HG03342 (cell line): ENCODE measurements at regions not wholly inside any gene's neighbourhood (a gene's known extent, or its start where the extent isn't known, plus 50 kb on each side); places are given as distances from the start of the nearest gene placed in this dataset.
"Not testable (repeated sequence)": the region's sequence is repeated elsewhere in the genome, so short reads cannot be mapped to it uniquely, and the experiment has no call there.

ENCODE experiments used
- ATAC-seq: cut with Tn5 transposase; IDR thresholded peaks from one replicate; pipeline ENCODE4 v1.9.1; 2021; ENCODE audit warnings: mild to moderate bottlenecking, moderate library complexity; ENCODE audit not compliant: unreplicated experiment

GRCh38 chr4:104330125-104330905 is 164.4 kb downstream of the CXXC4 start:
- no peak for ATAC-seq

DNA sequence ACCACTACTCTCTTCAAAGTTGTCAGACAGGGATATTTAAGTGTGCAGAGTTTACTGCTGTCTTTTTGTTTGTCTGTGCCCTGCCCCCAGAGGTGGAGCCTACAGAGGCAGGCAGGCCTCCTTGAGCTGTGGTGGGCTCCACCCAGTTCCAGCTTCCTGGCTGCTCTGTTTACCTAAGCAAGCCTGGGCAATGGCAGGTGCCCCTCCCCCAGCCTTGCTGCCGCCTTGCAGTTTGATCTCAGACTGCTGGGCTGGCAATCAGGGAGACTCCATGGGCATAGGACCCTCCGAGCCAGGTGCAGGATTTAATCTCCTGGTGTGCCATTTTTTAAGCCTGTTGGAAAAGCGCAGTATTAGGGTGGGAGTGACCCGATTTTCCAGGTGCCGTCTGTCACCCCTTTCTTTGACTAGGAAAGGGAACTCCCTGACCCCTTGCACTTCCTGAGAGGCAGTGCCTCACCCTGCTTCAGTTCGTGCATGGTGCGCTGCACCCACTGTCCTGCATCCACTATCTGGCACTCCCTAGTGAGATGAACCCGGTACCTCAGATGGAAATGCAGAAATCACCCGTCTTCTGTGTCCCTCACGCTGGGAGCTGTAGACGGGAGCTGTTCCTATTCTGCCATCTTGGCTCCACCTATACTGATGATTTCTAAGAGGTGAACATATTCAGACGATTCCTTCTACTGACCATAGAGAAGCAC is 167.6 kb downstream of the CXXC4 start:
- ATAC-seq: not testable (repeated sequence)

- ATAC-seq: no peak
Measured at GRCh38 chr4:104302731-104303130, 192.0 kb downstream of the CXXC4 start.

DNA sequence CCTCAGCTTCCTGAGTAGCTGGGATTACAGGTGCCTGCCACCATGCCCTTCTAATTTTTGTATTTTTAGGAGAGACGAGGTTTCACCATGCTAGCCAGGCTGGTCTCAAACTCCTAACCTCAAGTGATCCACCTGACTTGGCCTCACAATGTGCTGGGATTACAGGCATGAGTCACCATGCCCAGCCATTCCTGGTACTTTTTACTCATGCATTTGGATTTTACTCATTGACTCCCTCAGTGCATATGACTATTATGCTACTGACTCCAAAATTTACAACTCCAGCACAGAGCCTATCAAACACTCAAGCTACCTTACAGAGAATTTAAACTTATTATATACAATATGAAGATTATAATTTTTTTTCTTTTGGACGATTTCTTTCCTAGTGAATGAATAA is 199.9 kb downstream of the CXXC4 start:
- no peak for ATAC-seq

GRCh38 chr4:104286867-104287266 is 207.8 kb downstream of the CXXC4 start:
- no peak for ATAC-seq

- no peak for ATAC-seq
Measured at GRCh38 chr4:104283303-104283702, 211.4 kb downstream of the CXXC4 start.

- no peak for ATAC-seq
Measured at GRCh38 chr4:104279744-104280143, 214.9 kb downstream of the CXXC4 start.

- ATAC-seq: no peak
Measured at GRCh38 chr4:104272966-104273365, 221.7 kb downstream of the CXXC4 start.

DNA sequence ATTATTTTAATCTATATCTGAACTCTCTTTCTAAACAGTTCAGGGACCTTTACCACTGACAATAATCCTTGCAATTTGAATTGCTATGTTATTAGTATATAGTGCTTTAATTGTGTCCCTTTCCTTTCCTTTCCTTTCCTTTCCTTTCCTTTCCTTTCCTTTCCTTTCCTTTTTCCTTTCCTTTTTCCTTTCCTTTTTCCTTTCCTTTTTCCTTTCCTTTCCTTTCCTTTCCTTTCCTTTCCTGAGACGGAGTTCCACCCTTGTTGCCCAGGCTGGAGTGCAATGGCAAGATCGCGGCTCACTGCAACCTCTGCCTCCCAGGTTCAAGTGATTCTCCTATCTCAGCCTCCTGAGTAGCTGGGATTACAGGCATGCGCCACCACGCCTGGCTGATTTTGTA is 225.1 kb downstream of the CXXC4 start:
- ATAC-seq: not testable (repeated sequence)

- ATAC-seq: no peak
Measured at GRCh38 chr4:104263100-104263499, 231.6 kb downstream of the CXXC4 start.

GRCh38 chr4:104262678-104263077 is 232.0 kb downstream of the CXXC4 start:
- ATAC-seq: no peak

DNA sequence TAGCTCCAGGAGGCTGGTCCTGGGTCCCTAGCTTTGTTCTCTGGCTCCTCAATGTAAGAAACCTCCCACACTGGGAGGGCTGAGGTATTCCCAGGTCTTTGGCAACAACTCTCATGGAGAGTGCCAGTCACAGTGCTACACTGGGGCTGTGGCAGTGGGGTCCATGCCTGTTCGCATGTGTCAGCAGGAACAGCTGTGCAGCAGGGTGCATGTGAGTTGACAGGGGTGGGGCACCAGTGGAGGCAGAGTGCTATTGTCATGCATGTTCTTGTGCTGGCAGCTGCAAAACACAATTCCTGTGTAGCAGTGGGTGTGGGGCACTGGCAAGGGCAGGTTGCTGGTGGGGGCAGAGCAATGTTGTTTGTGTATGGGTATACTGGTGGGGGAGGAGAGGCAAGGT is 246.0 kb downstream of the CXXC4 start:
- no peak for ATAC-seq

- no peak for ATAC-seq
Measured at GRCh38 chr4:104235967-104236366, 258.7 kb downstream of the CXXC4 start.

- ATAC-seq: no peak
Measured at GRCh38 chr4:104217526-104217925, 277.2 kb downstream of the CXXC4 start.

DNA sequence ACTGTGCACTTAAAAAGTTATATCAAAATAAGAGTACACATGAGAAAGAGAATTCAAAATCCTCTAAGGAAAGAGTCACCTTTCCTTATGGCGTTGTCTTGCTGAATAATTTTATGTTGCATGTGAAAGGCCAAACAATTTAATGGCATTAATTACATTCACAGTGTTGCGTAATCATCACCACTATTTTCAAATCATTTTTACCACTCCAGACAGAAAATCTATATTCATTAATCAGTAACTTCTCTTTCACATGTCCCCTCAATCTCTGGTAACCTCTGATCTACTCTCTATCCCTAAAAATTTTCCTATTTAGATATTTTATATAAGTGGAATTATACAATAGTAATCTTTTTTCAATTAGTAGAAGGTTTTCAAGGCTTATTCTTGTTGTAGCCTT is 283.0 kb downstream of the CXXC4 start:
- ATAC-seq: no peak

- ATAC-seq: no peak
Measured at GRCh38 chr4:104210420-104210819, 284.3 kb downstream of the CXXC4 start.

- no peak for ATAC-seq
Measured at GRCh38 chr4:104206784-104207183, 287.9 kb downstream of the CXXC4 start.

DNA sequence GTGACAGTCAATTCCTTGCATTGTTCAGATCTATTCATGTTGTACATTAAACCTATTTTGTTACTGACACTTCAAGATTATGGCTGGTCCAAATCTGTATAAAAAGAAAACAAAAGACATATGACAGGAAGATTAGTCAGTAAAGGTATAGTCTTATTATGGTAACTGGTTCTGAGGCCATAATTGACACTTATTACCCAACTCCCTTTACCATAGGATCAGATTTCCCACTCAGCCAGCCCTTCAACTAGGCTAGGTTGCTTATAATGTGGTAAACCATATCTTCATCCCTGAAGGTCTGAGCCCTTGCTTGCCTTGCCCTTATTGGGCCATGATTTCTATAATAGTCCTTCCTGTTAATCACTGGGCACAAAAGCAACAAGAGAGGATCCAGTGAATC is 289.6 kb downstream of the CXXC4 start:
- ATAC-seq: no peak

GRCh38 chr4:104188301-104188700 is 306.4 kb downstream of the CXXC4 start:
- ATAC-seq: no peak

- no peak for ATAC-seq
Measured at GRCh38 chr4:104169437-104169836, 325.3 kb downstream of the CXXC4 start.

DNA sequence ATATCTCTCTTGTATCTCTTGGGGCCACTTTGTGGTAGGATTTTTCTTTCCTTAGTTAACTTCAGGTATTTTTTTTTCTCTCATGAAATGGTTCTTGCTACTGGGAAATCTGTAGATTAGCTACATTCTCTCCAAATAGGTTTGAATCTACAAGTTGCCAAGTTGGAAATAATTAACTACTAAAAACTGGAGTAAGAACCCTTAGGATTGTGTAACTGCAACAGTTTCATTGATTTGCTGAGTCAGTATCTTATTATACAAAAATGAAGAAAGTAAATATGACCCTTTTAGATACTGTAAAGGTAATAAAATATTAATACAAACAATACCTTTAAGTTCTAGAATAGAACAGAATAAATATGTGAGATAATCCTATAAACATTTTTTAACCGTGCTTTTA is 327.9 kb downstream of the CXXC4 start:
- ATAC-seq: no peak

- ATAC-seq: no peak
Measured at GRCh38 chr4:104163820-104164219, 330.9 kb downstream of the CXXC4 start.
